Ascending aorta (tissue), 2 donors: ENCODE measurements at regions not wholly inside any gene's neighbourhood (a gene's known extent, or its start where the extent isn't known, plus 50 kb on each side); places are given as distances from the start of the nearest gene placed in this dataset.

Experiments
- DNase-seq, 2 donors: peaks; one replicate each; pipeline ENCODE4 v3.0.0-alpha.2; 2019; ENCODE audit warnings: low spot score in 2 of 2
- H3K27ac ChIP-seq, 2 donors: fragments of 200-600 bp; sonication (generic); one replicate each; pipeline ENCODE4 v1.5.1; 2016 to 2017; ENCODE audit warnings: mild to moderate bottlenecking in 1 of 2
- H3K27me3 ChIP-seq: fragments of 200-600 bp; sonication (generic); one replicate; pipeline ENCODE4 v1.5.1; 2017
- H3K36me3 ChIP-seq, 2 donors: fragments of 200-600 bp; sonication (generic); one replicate each; pipeline ENCODE4 v1.5.1; 2016
- H3K4me1 ChIP-seq, 2 donors: fragments of 200-600 bp; sonication (generic); one replicate each; pipeline ENCODE4 v1.5.1; 2016 to 2017; ENCODE audit warnings: mild to moderate bottlenecking in 1 of 2
- H3K4me3 ChIP-seq, 2 donors: fragments of 200-600 bp; sonication (generic); one replicate each; pipeline ENCODE4 v1.5.1; 2016 to 2017; ENCODE audit warnings: mild to moderate bottlenecking in 1 of 2
- H3K9me3 ChIP-seq, 2 donors: fragments of 200-600 bp; sonication (generic); one replicate each; pipeline ENCODE4 v1.5.1; 2016
- CTCF ChIP-seq, 3 experiments: fragments of 200-600 bp in 2 of 3; fragments of 450-650 bp in 1 of 3; sonication (generic) in 2 of 3; IDR thresholded peaks; one replicate each; pipeline ENCODE4 v1.5.1; 2016 to 2019; ENCODE audit warnings: antibody characterized with exemption in 3 of 3, mild to moderate bottlenecking in 1 of 3, moderate library complexity in 1 of 3
- intact Hi-C: fragments of 100-400 bp; cut with DNase I; formaldehyde crosslinking; loops from one replicate; pipeline ENCODE4 v1.15.1; 2023

GRCh38 chr1:217343907-217344306, 287.0 kb downstream of the GPATCH2 start:
- intact Hi-C loops, result no loop called here
- TF ChIP-seq CTCF (IDR thresholded peaks at IDR 0.05), result no peak
- no peak overlapping the region for H3K27ac ChIP-seq

GRCh38 chr1:217342105-217342504, 288.8 kb downstream of the GPATCH2 start:
- Histone ChIP-seq H3K9me3 (no peaks in the 10 kb centered on the region), H3K36me3 (no peaks in the 10 kb centered on the region), H3K27me3 (no peaks in the 10 kb centered on the region), H3K4me1 (no peaks in the 10 kb centered on the region), H3K4me3 (no peak overlapping the region), H3K27ac (no peak overlapping the region)
- intact Hi-C loops, result no loop called here
- TF ChIP-seq CTCF (IDR thresholded peaks at IDR 0.05), result no peak
- DNase-seq, result no peak

More at GRCh38 chr1:217343907-217344306, 287.0 kb downstream of the GPATCH2 start:
- H3K27me3 ChIP-seq, result no peaks in the 10 kb centered on the region
- H3K36me3 ChIP-seq, result no peaks in the 10 kb centered on the region
- no peaks in the 10 kb centered on the region for H3K4me1 ChIP-seq
- H3K4me3 ChIP-seq, result no peak overlapping the region
- no peak for DNase-seq
- H3K9me3 ChIP-seq, result no peaks in the 10 kb centered on the region

- no peaks in the 10 kb centered on the region for H3K27me3 ChIP-seq
- TF ChIP-seq CTCF (IDR thresholded peaks at IDR 0.05), result no peak
- no peaks in the 10 kb centered on the region for H3K9me3 ChIP-seq
- intact Hi-C loops, result no loop called here
- no peak overlapping the region for H3K4me3 ChIP-seq
- peaks cover 0 to 2% of the 10 kb centered on the region in 2 donors for H3K4me1 ChIP-seq
- H3K27ac ChIP-seq, result no peak overlapping the region
- no peaks in the 10 kb centered on the region for H3K36me3 ChIP-seq
- DNase-seq, result no peak
Measured at GRCh38 chr1:217336724-217337123, 294.2 kb downstream of the GPATCH2 start.

GRCh38 chr1:217333939-217334338, 297.0 kb downstream of the GPATCH2 start:
- intact Hi-C loops, result no loop called here
- no peaks in the 10 kb centered on the region for H3K9me3 ChIP-seq
- H3K4me1 ChIP-seq, result peaks cover 0 to 3% of the 10 kb centered on the region in 2 donors
- H3K36me3 ChIP-seq, result no peaks in the 10 kb centered on the region
- DNase-seq, result no peak
- H3K27ac ChIP-seq, result no peak overlapping the region
- no peak overlapping the region for H3K4me3 ChIP-seq
- peak in 1 of 3 experiments; percentile 40 for TF ChIP-seq CTCF (IDR thresholded peaks at IDR 0.05)
- H3K27me3 ChIP-seq, result no peaks in the 10 kb centered on the region

GRCh38 chr1:217332431-217333065, 298.3 kb downstream of the GPATCH2 start:
- intact Hi-C loops, result no loop called here
- no peak overlapping the region for H3K27ac ChIP-seq
- H3K27me3 ChIP-seq, result no peaks in the 10 kb centered on the region
- no peak for DNase-seq
- TF ChIP-seq CTCF (IDR thresholded peaks at IDR 0.05), result no peak
- no peaks in the 10 kb centered on the region for H3K9me3 ChIP-seq
- H3K4me3 ChIP-seq, result no peak overlapping the region
- no peaks in the 10 kb centered on the region for H3K36me3 ChIP-seq
- H3K4me1 ChIP-seq, result peaks cover 0 to 3% of the 10 kb centered on the region in 2 donors

GRCh38 chr1:217331698-217332097, 299.2 kb downstream of the GPATCH2 start:
- Histone ChIP-seq H3K27ac (no peak overlapping the region), H3K36me3 (no peaks in the 10 kb centered on the region)
- intact Hi-C loops, result no loop called here

More at GRCh38 chr1:217331698-217332097, 299.2 kb downstream of the GPATCH2 start:
- no peaks in the 10 kb centered on the region for H3K9me3 ChIP-seq
- DNase-seq, result no peak
- H3K4me1 ChIP-seq, result peaks cover 0 to 3% of the 10 kb centered on the region in 2 donors
- no peak for TF ChIP-seq CTCF (IDR thresholded peaks at IDR 0.05)
- no peak overlapping the region for H3K4me3 ChIP-seq
- no peaks in the 10 kb centered on the region for H3K27me3 ChIP-seq
